Naive thymus-derived CD4-positive, alpha-beta T cell (primary cell): ENCODE measurements at regions not wholly inside any gene's neighbourhood (a gene's known extent, or its start where the extent isn't known, plus 50 kb on each side); places are given as distances from the start of the nearest gene placed in this dataset.
"Not testable (repeated sequence)": the region's sequence is repeated elsewhere in the genome, so short reads cannot be mapped to it uniquely, and the experiment has no call there.

Experiments
- ATAC-seq: fragments of 150-1000 bp; cut with Tn5 transposase; 2 replicates; pipeline ENCODE4 v1.10.0; 2021; ENCODE audit warnings: mild to moderate bottlenecking, moderate library complexity
- CTCF ChIA-PET: fragments of 350-600 bp; sonication (Branson Sonifier 250); formaldehyde crosslinking; loops from one replicate; lab custom pipeline; 2021; ENCODE audit warnings: antibody characterized with exemption; lab: Charles Lee
- POLR2A ChIA-PET: fragments of 350-600 bp; sonication (Branson Sonifier 250); formaldehyde crosslinking; loops from one replicate; lab custom pipeline; 2021; ENCODE audit warnings: antibody characterized with exemption, inconsistent platforms; lab: Charles Lee
- DNase-seq, 9 donors: peaks; one replicate each; pipeline versions ENCODE4 v3.0.0 to v3.0.0-alpha.2; 2020 to 2022; ENCODE audit warnings: mixed read lengths in 1 of 9
- H3K27ac ChIP-seq: one replicate; pipeline ENCODE4 v1.7.0; 2013; ENCODE audit warnings: mild to moderate bottlenecking, low read depth, low read length, moderate library complexity
- H3K27me3 ChIP-seq, 2 donors: one replicate each; pipeline ENCODE4 v1.7.0; 2013; ENCODE audit warnings: low read length in 2 of 2, mild to moderate bottlenecking in 2 of 2, moderate library complexity in 2 of 2; ENCODE audit not compliant: control insufficient read depth in 2 of 2, insufficient read depth in 2 of 2
- H3K36me3 ChIP-seq, 3 experiments: 1 replicate in 2 of 3; 2 replicates in 1 of 3; pipeline ENCODE4 v1.7.0; 2013; ENCODE audit warnings: low read length in 3 of 3, mild to moderate bottlenecking in 3 of 3, moderate library complexity in 1 of 3; ENCODE audit not compliant: insufficient read depth in 3 of 3, control insufficient read depth in 2 of 3
- H3K4me1 ChIP-seq, 2 donors: one replicate each; pipeline ENCODE4 v1.7.0; 2013; ENCODE audit warnings: low read length in 2 of 2, mild to moderate bottlenecking in 2 of 2, moderate library complexity in 1 of 2; ENCODE audit not compliant: control insufficient read depth in 2 of 2, insufficient read depth in 2 of 2
- H3K4me3 ChIP-seq: 2 replicates; pipeline ENCODE4 v1.7.0; 2013; ENCODE audit warnings: mild to moderate bottlenecking, low read length
- H3K9me3 ChIP-seq, 3 experiments: 1 replicate in 2 of 3; 2 replicates in 1 of 3; pipeline ENCODE4 v1.7.0; 2013; ENCODE audit warnings: low read length in 3 of 3; ENCODE audit not compliant: control insufficient read depth in 2 of 3
- H3K27ac Mint-ChIP-seq, 9 donors: one replicate each; pipeline ENCODE4 v1.8.0; 2020 to 2022; ENCODE audit warnings: mixed read lengths in 9 of 9, mild to moderate bottlenecking in 8 of 9, moderate library complexity in 5 of 9, inconsistent platforms in 2 of 9
- H3K27me3 Mint-ChIP-seq, 5 donors: one replicate each; pipeline ENCODE4 v1.8.0; 2021 to 2022; ENCODE audit warnings: mixed read lengths in 5 of 5, mild to moderate bottlenecking in 1 of 5
- H3K36me3 Mint-ChIP-seq, 5 donors: one replicate each; pipeline ENCODE4 v1.8.0; 2020 to 2022; ENCODE audit warnings: mixed read lengths in 5 of 5, mild to moderate bottlenecking in 3 of 5, inconsistent platforms in 1 of 5
- H3K4me1 Mint-ChIP-seq, 7 donors: one replicate each; pipeline ENCODE4 v1.8.0; 2020 to 2022; ENCODE audit warnings: mixed read lengths in 7 of 7, mild to moderate bottlenecking in 3 of 7, inconsistent platforms in 1 of 7
- H3K4me3 Mint-ChIP-seq, 10 donors: one replicate each; pipeline ENCODE4 v1.8.0; 2020 to 2022; ENCODE audit warnings: mild to moderate bottlenecking in 10 of 10, mixed read lengths in 10 of 10, moderate library complexity in 6 of 10, inconsistent platforms in 2 of 10
- H3K9me3 Mint-ChIP-seq, 11 donors: one replicate each; pipeline ENCODE4 v1.8.0; 2020 to 2022; ENCODE audit warnings: mixed read lengths in 11 of 11, mild to moderate bottlenecking in 4 of 11, inconsistent platforms in 1 of 11, moderate library complexity in 1 of 11
- intact Hi-C, 2 donors: fragments of 100-400 bp; cut with micrococcal nuclease; formaldehyde crosslinking; loops; one replicate each; pipeline ENCODE4 v1.15.1; 2023

DNA sequence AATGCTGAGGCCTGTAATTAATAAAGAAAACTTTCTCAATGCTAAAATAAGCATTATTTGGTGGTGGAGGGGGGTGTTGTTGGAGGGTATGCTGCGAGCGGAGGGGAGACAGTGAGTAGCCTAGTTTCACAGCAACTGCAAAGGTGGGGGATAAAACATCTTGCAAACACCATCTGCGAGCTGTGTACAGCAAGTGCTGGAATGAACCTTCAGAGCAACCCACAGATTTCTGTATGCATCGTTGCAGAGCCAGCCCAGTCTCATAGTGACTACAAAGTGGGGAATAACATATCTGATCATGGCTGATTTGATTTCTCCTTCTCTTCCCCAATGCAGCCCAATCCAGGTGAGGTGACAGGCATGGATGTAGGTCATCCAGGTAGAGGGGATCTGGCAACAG, 80.7 kb upstream of the COG2 start:
- Mint-ChIP-seq H3K27ac (no peak overlapping the region), H3K9me3 (no peaks in the 10 kb centered on the region), H3K36me3 (no peaks in the 10 kb centered on the region), H3K27me3 (peaks cover 30 to 49% (median 38%) of the 10 kb centered on the region in 5 donors), H3K4me1 (peaks cover 0 to 2% (median 0%) of the 10 kb centered on the region in 7 donors), H3K4me3 (no peak overlapping the region)
- no peak overlapping the region for H3K4me3 ChIP-seq
- ChIA-PET POLR2A (no interaction called here), CTCF (no interaction called here)
- no peak for ATAC-seq
- H3K9me3 ChIP-seq, result no peaks in the 10 kb centered on the region
- no peaks in the 10 kb centered on the region for H3K4me1 ChIP-seq
- H3K27me3 ChIP-seq, result no peaks in the 10 kb centered on the region
- H3K36me3 ChIP-seq, result no peaks in the 10 kb centered on the region
- DNase-seq, result no peak
- intact Hi-C loops, result no loop called here
- no peak overlapping the region for H3K27ac ChIP-seq

DNA sequence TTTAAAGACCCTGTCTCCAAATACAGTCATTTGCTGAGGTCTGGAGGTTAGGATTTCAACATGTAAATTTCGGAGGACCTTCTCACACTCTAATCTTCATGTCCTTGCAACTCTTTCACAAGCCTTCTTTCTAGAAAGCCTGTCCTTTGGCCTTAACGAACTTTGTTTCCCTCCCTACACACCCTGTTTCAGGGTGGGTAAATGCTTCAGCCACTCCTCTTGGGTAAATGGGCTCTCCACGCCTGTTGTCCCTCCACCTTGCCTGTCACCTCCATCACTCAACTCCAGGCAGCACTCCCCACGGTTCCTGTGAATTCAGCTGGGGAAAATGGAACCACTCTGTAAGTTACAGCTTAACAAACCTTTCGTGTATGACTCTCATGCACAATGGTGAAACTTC, 84.0 kb upstream of the COG2 start:
- Mint-ChIP-seq H3K9me3 (no peaks in the 10 kb centered on the region), H3K36me3 (no peaks in the 10 kb centered on the region), H3K4me3 (no peak overlapping the region), H3K27me3 (peaks cover 19 to 43% (median 22%) of the 10 kb centered on the region in 5 donors), H3K4me1 (peaks cover 0 to 13% (median 0%) of the 10 kb centered on the region in 7 donors), H3K27ac (no peak overlapping the region)
- Histone ChIP-seq H3K9me3 (no peaks in the 10 kb centered on the region), H3K27ac (no peak overlapping the region), H3K4me1 (no peaks in the 10 kb centered on the region), H3K4me3 (no peak overlapping the region), H3K36me3 (no peaks in the 10 kb centered on the region), H3K27me3 (no peaks in the 10 kb centered on the region)
- no peak for ATAC-seq
- intact Hi-C loops, result no loop called here
- no peak for DNase-seq
- ChIA-PET CTCF (no interaction called here), POLR2A (no interaction called here)

DNA sequence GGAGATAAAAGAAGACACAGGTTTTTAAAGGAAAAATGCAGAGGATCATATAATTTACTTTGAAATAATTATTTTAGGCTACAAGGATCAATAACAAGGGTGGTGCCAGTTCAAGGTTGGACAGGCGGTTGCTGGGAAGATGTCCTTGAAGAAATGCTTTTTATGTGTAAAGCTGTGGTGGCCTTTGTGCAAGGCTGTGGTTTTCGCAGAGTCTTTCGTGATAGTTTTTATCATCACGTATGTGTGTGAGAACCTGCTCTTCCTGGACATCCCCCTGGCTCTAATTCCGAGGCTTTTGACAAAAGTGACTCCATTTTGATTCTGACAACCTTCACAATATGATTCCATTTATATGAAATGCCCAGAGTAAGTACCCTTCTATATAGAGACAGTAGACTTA, 85.8 kb upstream of the COG2 start:
- DNase-seq (no peak), ATAC-seq (no peak)
- Histone ChIP-seq H3K27me3 (no peaks in the 10 kb centered on the region), H3K4me1 (no peaks in the 10 kb centered on the region), H3K27ac (no peak overlapping the region), H3K36me3 (no peaks in the 10 kb centered on the region), H3K9me3 (no peaks in the 10 kb centered on the region), H3K4me3 (no peak overlapping the region)
- CTCF ChIA-PET, result no interaction called here
- POLR2A ChIA-PET, result no interaction called here
- Mint-ChIP-seq H3K4me1 (peaks cover 0 to 19% (median 0%) of the 10 kb centered on the region in 7 donors), H3K27ac (no peak overlapping the region), H3K36me3 (no peaks in the 10 kb centered on the region), H3K4me3 (no peak overlapping the region), H3K9me3 (peaks cover 0 to 3% (median 0%) of the 10 kb centered on the region in 11 donors), H3K27me3 (peaks cover 24 to 33% (median 30%) of the 10 kb centered on the region in 5 donors)
- intact Hi-C loops, result no loop called here

DNA sequence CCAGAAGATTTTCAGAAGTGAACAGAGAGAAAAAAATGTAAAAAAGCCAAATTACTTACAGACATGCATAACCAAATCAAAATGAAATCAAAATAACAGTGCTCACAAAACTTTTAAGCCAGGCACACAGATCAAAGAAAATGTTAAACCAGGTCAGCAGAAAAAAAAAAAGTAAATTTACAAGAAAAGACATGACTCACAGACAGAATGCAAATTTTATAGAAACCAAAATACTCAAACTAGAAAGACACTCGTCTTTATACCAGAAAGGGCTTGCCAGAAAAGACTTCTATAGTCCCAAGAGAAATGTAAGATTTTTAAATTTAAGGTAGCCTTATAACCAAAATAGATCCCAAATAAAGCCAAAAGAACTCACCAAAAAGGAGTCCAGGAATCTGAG, 86.5 kb upstream of the COG2 start:
- Histone ChIP-seq H3K36me3 (no peaks in the 10 kb centered on the region), H3K27ac (no peak overlapping the region), H3K27me3 (no peaks in the 10 kb centered on the region), H3K4me3 (no peak overlapping the region), H3K4me1 (no peaks in the 10 kb centered on the region), H3K9me3 (no peaks in the 10 kb centered on the region)
- intact Hi-C loops, result no loop called here
- Mint-ChIP-seq H3K27ac (peak overlapping the region in 1 of 9 donors; percentile 31), H3K4me3 (no peak overlapping the region), H3K36me3 (no peaks in the 10 kb centered on the region), H3K9me3 (peaks cover 0 to 3% (median 0%) of the 10 kb centered on the region in 11 donors), H3K4me1 (peaks cover 0 to 23% (median 0%) of the 10 kb centered on the region in 7 donors), H3K27me3 (peaks cover 22 to 34% (median 31%) of the 10 kb centered on the region in 5 donors)
- ATAC-seq, result no peak
- DNase-seq, result no peak
- POLR2A ChIA-PET, result no interaction called here
- CTCF ChIA-PET, result no interaction called here

DNA sequence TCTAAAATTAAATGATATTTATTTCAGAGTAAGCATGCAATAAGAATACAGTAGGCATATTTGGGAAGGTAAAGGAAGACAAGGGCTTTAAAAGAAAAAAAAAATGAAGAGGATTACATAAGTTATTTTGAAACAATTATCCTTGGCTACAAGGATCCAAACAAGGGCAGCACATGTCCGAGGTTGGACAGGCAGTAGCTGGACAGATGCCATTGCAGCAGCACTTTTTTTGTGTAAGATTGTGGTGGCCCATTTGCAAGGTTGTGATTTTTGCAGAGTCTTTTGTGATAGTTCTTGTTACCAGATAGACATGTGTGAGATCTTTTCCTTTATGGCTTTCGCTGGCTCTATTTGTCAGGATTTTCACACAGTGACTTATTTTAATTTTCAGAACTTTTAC, 89.4 kb upstream of the COG2 start:
- H3K4me1 Mint-ChIP-seq, result peaks cover 0 to 35% (median 0%) of the 10 kb centered on the region in 7 donors

GRCh38 chr1:230550945-230551344, 91.3 kb upstream of the COG2 start:
- Mint-ChIP-seq H3K27me3 (peaks cover 15 to 27% (median 24%) of the 10 kb centered on the region in 5 donors), H3K4me1 (peaks cover 0 to 28% (median 0%) of the 10 kb centered on the region in 7 donors), H3K27ac (peak overlapping the region in 1 of 9 donors; percentile 54)
- H3K9me3 Mint-ChIP-seq, H3K27me3 ChIP-seq, ATAC-seq, H3K4me1 ChIP-seq, H3K27ac ChIP-seq, H3K4me3 ChIP-seq, DNase-seq, H3K36me3 ChIP-seq, CTCF ChIA-PET, H3K9me3 ChIP-seq, H3K36me3 Mint-ChIP-seq, H3K4me3 Mint-ChIP-seq, POLR2A ChIA-PET: not testable (repeated sequence)
- intact Hi-C loops, result loop anchor here in 1 of 2 donors (1.0 kb wide), 1 partner anchor 9 kb away; no protein-coding TSS in a partner anchor

More for the DNA sequence above, 89.4 kb upstream of the COG2 start:
- CTCF ChIA-PET, result no interaction called here
- Histone ChIP-seq H3K9me3 (no peaks in the 10 kb centered on the region), H3K4me3 (no peak overlapping the region), H3K36me3 (no peaks in the 10 kb centered on the region), H3K27me3 (no peaks in the 10 kb centered on the region), H3K4me1 (no peaks in the 10 kb centered on the region), H3K27ac (no peak overlapping the region)
- H3K36me3 Mint-ChIP-seq, result no peaks in the 10 kb centered on the region
- DNase-seq (no peak), ATAC-seq (no peak)
- peaks cover 15 to 35% (median 24%) of the 10 kb centered on the region in 5 donors for H3K27me3 Mint-ChIP-seq
- H3K4me3 Mint-ChIP-seq, result no peak overlapping the region
- intact Hi-C loops, result no loop called here
- no peak overlapping the region for H3K27ac Mint-ChIP-seq
- H3K9me3 Mint-ChIP-seq, result peaks cover 0 to 3% (median 0%) of the 10 kb centered on the region in 11 donors
- POLR2A ChIA-PET, result no interaction called here

- DNase-seq, result no peak
- H3K27ac Mint-ChIP-seq, result peak overlapping the region in 1 of 9 donors; percentile 64
- intact Hi-C loops, result loop anchor here in 1 of 2 donors (1.0 kb wide), 1 partner anchor 8 kb away; no protein-coding TSS in a partner anchor
- H3K4me3 Mint-ChIP-seq, result peak overlapping the region in 1 of 10 donors; percentile 29
- Histone ChIP-seq H3K27me3 (no peaks in the 10 kb centered on the region), H3K9me3 (no peaks in the 10 kb centered on the region), H3K4me1 (no peaks in the 10 kb centered on the region), H3K4me3 (no peak overlapping the region), H3K36me3 (no peaks in the 10 kb centered on the region), H3K27ac (no peak overlapping the region)
- ATAC-seq, result no peak
- POLR2A ChIA-PET, result no interaction called here
- CTCF ChIA-PET, result no interaction called here
- peaks cover 15 to 27% (median 20%) of the 10 kb centered on the region in 5 donors for H3K27me3 Mint-ChIP-seq
- no peaks in the 10 kb centered on the region for H3K36me3 Mint-ChIP-seq
- H3K4me1 Mint-ChIP-seq, result peaks cover 0 to 24% (median 0%) of the 10 kb centered on the region in 7 donors
- peaks cover 0 to 6% (median 0%) of the 10 kb centered on the region in 11 donors for H3K9me3 Mint-ChIP-seq
These were observed 91.9 kb upstream of the COG2 start for GRCh38 chr1:230550428-230550827.
